ENCODE measurements at regions not wholly inside any gene's neighbourhood (a gene's known extent, or its start where the extent isn't known, plus 50 kb on each side); places are given as distances from the start of the nearest gene placed in this dataset.

DNA sequence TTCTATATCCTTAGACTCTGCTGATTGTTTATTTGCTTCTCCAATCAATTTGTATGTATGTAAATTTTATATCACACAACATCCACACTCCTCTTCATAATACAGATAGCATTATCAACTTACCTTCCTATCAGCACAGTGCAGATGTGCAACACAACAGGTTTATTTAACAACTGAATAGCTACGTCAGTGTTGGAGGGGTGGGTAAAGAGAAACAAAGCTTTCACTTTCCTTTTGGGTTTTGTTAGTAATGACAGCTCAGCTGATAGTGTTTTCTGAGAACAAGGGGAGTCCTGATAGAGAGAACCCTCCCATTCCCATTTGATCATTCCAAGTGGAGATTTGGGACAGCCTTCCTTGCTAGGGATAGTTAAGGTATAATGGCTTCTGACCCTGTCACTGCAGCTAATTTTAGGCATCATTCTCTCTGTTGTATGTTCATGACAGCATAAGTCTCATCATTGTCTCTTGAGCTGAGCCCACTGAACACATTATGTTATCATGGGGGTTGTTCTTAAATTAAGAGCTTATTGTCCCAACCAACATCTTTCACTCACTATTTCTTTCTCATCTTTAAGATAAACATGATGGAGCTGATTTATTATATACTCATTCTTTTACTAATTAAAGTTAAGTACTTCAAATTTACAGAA, 227.7 kb downstream of the GPD2 start:
- Histone ChIP-seq H3K27me3 (ENCODE audit: control insufficient read depth, insufficient read depth, low read length) (no peaks in the 10 kb centered on the region), H3K36me3 (ENCODE audit: control insufficient read depth, insufficient read depth, low read length) (no peaks in the 10 kb centered on the region), H3K9me3 (ENCODE audit: control insufficient read depth, insufficient read depth, low read depth, low read length) (no peaks in the 10 kb centered on the region; the same call in 1 of the 2 replicates), H3K4me1 (ENCODE audit: control insufficient read depth, insufficient read depth, low read length) (no peaks in the 10 kb centered on the region), H3K27ac (ENCODE audit: low read length) (no peak overlapping the region), H3K4me3 (ENCODE audit: low read depth in 2 of 2, low read length in 2 of 2) (no peak overlapping the region)
- ATAC-seq (no peak), DNase-seq (ENCODE audit: low read depth, low spot score) (no peak)
- in situ Hi-C loops (cut with HindIII; ENCODE audit: low pct_unique_long_range_greater_than_20kb, low sequenced_read_pairs): no loop called here
- no TSS peak for BruUV-seq (replicated peaks)
- TF ChIP-seq, protein P1, sequence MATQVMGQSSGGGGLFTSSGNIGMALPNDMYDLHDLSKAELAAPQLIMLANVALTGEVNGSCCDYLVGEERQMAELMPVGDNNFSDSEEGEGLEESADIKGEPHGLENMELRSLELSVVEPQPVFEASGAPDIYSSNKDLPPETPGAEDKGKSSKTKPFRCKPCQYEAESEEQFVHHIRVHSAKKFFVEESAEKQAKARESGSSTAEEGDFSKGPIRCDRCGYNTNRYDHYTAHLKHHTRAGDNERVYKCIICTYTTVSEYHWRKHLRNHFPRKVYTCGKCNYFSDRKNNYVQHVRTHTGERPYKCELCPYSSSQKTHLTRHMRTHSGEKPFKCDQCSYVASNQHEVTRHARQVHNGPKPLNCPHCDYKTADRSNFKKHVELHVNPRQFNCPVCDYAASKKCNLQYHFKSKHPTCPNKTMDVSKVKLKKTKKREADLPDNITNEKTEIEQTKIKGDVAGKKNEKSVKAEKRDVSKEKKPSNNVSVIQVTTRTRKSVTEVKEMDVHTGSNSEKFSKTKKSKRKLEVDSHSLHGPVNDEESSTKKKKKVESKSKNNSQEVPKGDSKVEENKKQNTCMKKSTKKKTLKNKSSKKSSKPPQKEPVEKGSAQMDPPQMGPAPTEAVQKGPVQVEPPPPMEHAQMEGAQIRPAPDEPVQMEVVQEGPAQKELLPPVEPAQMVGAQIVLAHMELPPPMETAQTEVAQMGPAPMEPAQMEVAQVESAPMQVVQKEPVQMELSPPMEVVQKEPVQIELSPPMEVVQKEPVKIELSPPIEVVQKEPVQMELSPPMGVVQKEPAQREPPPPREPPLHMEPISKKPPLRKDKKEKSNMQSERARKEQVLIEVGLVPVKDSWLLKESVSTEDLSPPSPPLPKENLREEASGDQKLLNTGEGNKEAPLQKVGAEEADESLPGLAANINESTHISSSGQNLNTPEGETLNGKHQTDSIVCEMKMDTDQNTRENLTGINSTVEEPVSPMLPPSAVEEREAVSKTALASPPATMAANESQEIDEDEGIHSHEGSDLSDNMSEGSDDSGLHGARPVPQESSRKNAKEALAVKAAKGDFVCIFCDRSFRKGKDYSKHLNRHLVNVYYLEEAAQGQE (IDR thresholded peaks at IDR 0.05; ENCODE audit: insufficient read depth in 1 of 2, low read depth in 2 of 2, low read length in 1 of 2): no peak
- TF ChIP-seq, protein P2, sequence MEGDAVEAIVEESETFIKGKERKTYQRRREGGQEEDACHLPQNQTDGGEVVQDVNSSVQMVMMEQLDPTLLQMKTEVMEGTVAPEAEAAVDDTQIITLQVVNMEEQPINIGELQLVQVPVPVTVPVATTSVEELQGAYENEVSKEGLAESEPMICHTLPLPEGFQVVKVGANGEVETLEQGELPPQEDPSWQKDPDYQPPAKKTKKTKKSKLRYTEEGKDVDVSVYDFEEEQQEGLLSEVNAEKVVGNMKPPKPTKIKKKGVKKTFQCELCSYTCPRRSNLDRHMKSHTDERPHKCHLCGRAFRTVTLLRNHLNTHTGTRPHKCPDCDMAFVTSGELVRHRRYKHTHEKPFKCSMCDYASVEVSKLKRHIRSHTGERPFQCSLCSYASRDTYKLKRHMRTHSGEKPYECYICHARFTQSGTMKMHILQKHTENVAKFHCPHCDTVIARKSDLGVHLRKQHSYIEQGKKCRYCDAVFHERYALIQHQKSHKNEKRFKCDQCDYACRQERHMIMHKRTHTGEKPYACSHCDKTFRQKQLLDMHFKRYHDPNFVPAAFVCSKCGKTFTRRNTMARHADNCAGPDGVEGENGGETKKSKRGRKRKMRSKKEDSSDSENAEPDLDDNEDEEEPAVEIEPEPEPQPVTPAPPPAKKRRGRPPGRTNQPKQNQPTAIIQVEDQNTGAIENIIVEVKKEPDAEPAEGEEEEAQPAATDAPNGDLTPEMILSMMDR (IDR thresholded peaks at IDR 0.05): no peak
- TF ChIP-seq POLR2AphosphoS5 (IDR thresholded peaks at IDR 0.05; ENCODE audit: low read depth, low read length) (no peak), TCF7L2 (IDR thresholded peaks at IDR 0.05; ENCODE audit: low read depth, low read length) (no peak), SIN3A (IDR thresholded peaks at IDR 0.05; ENCODE audit: borderline replicate concordance, insufficient read depth, low read depth, low read length) (no peak)
- ChIA-PET POLR2A (no interaction called here), CTCF (no interaction called here)
- intact Hi-C loops (cut with micrococcal nuclease; ENCODE audit: unreplicated experiment): no loop called here

DNA sequence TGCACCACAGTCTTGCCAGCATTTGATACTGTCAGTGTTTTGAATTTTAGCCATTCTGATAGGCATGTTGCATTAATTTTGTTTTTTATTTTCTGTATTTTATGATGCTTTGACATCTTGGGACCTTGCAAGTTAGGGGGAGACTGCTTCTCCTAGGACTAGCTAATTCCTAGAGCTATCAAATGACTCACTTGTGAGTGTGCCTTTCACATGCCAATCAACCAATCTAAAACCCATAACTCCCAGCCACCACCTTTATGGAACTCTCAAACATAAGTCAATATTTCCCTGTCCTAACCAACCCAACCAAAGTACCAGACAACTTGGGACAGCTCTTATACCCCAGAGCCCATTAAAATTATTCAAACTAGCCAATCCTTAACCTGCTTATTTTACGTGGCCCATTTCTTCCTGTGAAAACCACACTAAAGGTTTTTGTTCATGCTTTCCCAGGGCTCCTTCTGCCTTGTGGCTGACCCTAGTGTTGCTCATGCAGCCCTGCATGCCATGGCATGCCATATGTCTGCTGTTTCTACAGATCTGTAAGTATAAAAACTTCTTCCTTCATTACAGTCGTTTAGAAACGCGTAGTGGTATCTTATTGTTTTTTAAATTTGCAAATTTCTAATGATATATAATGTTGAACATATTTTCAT, 230.1 kb downstream of the GPD2 start:
- no peaks in the 10 kb centered on the region; the same call in 1 of the 2 replicates for H3K9me3 ChIP-seq (ENCODE audit: control insufficient read depth, insufficient read depth, low read depth, low read length)
- H3K36me3 ChIP-seq (ENCODE audit: control insufficient read depth, insufficient read depth, low read length): no peaks in the 10 kb centered on the region
- in situ Hi-C loops (cut with HindIII; ENCODE audit: low pct_unique_long_range_greater_than_20kb, low sequenced_read_pairs) (no loop called here), intact Hi-C loops (cut with micrococcal nuclease; ENCODE audit: unreplicated experiment) (no loop called here)
- ATAC-seq: no peak
- DNase-seq (ENCODE audit: low read depth, low spot score): no peak
- CTCF ChIA-PET: no interaction called here
- POLR2A ChIA-PET: no interaction called here
- TF ChIP-seq, protein P1 (IDR thresholded peaks at IDR 0.05; ENCODE audit: insufficient read depth in 1 of 2, low read depth in 2 of 2, low read length in 1 of 2): no peak
- no peak for TF ChIP-seq SIN3A (IDR thresholded peaks at IDR 0.05; ENCODE audit: borderline replicate concordance, insufficient read depth, low read depth, low read length)
- TF ChIP-seq, protein P2 (IDR thresholded peaks at IDR 0.05): no peak
- no peak for TF ChIP-seq TCF7L2 (IDR thresholded peaks at IDR 0.05; ENCODE audit: low read depth, low read length)
- no peak for TF ChIP-seq POLR2AphosphoS5 (IDR thresholded peaks at IDR 0.05; ENCODE audit: low read depth, low read length)
- H3K27me3 ChIP-seq (ENCODE audit: control insufficient read depth, insufficient read depth, low read length): no peaks in the 10 kb centered on the region
- no TSS peak for BruUV-seq (replicated peaks)
- H3K4me1 ChIP-seq (ENCODE audit: control insufficient read depth, insufficient read depth, low read length): no peaks in the 10 kb centered on the region
- no peak overlapping the region for H3K27ac ChIP-seq (ENCODE audit: low read length)
- H3K4me3 ChIP-seq (ENCODE audit: low read depth in 2 of 2, low read length in 2 of 2): no peak overlapping the region
